ENCODE measurements at regions not wholly inside any gene's neighbourhood (a gene's known extent, or its start where the extent isn't known, plus 50 kb on each side); places are given as distances from the start of the nearest gene placed in this dataset.
A peak's percentile ranks its signal among the peaks of the same experiment; 100 is the strongest.

DNA sequence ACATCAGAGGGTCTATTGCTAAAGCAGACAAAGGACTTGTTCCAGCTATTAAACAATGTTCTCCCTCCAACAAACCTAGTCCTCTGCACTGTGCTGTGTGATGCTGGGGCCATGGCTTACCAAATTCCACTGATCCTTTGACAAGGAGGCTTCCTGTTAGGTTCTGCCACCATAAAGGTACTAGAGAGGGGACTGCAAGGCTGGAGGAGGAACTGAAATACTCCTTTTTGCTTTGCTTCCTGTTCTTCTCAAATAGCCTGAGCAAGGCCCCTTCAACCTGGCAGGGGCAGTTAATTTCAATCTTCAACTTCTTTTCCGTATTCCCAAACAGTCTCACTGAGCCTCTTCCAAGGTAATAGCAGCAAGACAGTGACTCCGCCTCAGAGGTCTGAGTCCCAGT is 286.4 kb upstream of the IRAK1BP1 start:
- Histone ChIP-seq H3K4me1 (ENCODE audit: insufficient read depth, low read length, poor library complexity, severe bottlenecking) (no peaks in the 10 kb centered on the region), H3K27me3 (replicated peaks; ENCODE audit: insufficient read depth, low read depth, low read length, poor library complexity) (no peaks in the 10 kb centered on the region), H3K4me3 (ENCODE audit: low read depth, low read length, poor library complexity, severe bottlenecking) (no peak overlapping the region), H3K36me3 (ENCODE audit: insufficient read depth, low read length, poor library complexity, severe bottlenecking) (no peaks in the 10 kb centered on the region), H3K9me3 (ENCODE audit: low read depth, low read length, poor library complexity, severe bottlenecking) (no peaks in the 10 kb centered on the region), H3K27ac (ENCODE audit: low read depth, low read length, poor library complexity, severe bottlenecking) (no peak overlapping the region)
- TF ChIP-seq EZH2 (IDR thresholded peaks at IDR 0.05; ENCODE audit: borderline replicate concordance, low read depth, low read length, poor library complexity, severe bottlenecking): no peak
- TF ChIP-seq, protein P1, sequence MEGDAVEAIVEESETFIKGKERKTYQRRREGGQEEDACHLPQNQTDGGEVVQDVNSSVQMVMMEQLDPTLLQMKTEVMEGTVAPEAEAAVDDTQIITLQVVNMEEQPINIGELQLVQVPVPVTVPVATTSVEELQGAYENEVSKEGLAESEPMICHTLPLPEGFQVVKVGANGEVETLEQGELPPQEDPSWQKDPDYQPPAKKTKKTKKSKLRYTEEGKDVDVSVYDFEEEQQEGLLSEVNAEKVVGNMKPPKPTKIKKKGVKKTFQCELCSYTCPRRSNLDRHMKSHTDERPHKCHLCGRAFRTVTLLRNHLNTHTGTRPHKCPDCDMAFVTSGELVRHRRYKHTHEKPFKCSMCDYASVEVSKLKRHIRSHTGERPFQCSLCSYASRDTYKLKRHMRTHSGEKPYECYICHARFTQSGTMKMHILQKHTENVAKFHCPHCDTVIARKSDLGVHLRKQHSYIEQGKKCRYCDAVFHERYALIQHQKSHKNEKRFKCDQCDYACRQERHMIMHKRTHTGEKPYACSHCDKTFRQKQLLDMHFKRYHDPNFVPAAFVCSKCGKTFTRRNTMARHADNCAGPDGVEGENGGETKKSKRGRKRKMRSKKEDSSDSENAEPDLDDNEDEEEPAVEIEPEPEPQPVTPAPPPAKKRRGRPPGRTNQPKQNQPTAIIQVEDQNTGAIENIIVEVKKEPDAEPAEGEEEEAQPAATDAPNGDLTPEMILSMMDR (conservative IDR thresholded peaks at IDR 0.05; ENCODE audit: low read depth, low read length): no peak
- DNase-seq (ENCODE audit: low spot score): no peak
- intact Hi-C loops (cut with micrococcal nuclease; ENCODE audit: unreplicated experiment): no loop called here
- CTCF ChIA-PET: no interaction called here
- POLR2A ChIA-PET (ENCODE audit: low non-redundant PET): no interaction called here
- BruUV-seq (replicated peaks): no TSS peak

DNA sequence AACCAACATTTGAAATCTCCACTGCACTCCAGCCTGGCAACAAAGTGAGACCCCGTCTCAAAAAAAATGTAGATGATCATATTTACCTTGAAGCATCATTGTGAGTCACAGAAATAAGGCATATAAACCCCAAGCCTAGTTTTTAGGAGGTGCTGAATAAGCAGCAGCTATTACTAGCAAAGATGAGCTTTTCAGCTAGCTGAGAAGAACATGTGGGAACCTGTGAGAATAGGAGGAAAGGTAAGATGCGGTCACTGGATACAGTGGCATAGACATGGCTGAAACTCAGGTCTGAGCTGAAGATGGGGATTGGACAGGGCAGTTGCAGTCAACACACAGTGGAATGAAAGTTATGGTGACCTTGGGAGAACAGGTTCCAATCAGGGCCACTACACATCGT is 284.3 kb upstream of the IRAK1BP1 start:
- POLR2A ChIA-PET (ENCODE audit: low non-redundant PET): no interaction called here
- H3K27me3 ChIP-seq (replicated peaks; ENCODE audit: insufficient read depth, low read depth, low read length, poor library complexity): no peaks in the 10 kb centered on the region
- CTCF ChIA-PET: no interaction called here
- no peaks in the 10 kb centered on the region for H3K36me3 ChIP-seq (ENCODE audit: insufficient read depth, low read length, poor library complexity, severe bottlenecking)
- no TSS peak for BruUV-seq (replicated peaks)
- intact Hi-C loops (cut with micrococcal nuclease; ENCODE audit: unreplicated experiment): no loop called here
- no peak overlapping the region for H3K27ac ChIP-seq (ENCODE audit: low read depth, low read length, poor library complexity, severe bottlenecking)
- H3K4me3 ChIP-seq (ENCODE audit: low read depth, low read length, poor library complexity, severe bottlenecking): no peak overlapping the region
- no peak for DNase-seq (ENCODE audit: low spot score)
- no peaks in the 10 kb centered on the region for H3K9me3 ChIP-seq (ENCODE audit: low read depth, low read length, poor library complexity, severe bottlenecking)
- H3K4me1 ChIP-seq (ENCODE audit: insufficient read depth, low read length, poor library complexity, severe bottlenecking): no peaks in the 10 kb centered on the region
- TF ChIP-seq EZH2 (IDR thresholded peaks at IDR 0.05; ENCODE audit: borderline replicate concordance, low read depth, low read length, poor library complexity, severe bottlenecking): no peak
- TF ChIP-seq, protein P1 (conservative IDR thresholded peaks at IDR 0.05; ENCODE audit: low read depth, low read length): no peak

DNA sequence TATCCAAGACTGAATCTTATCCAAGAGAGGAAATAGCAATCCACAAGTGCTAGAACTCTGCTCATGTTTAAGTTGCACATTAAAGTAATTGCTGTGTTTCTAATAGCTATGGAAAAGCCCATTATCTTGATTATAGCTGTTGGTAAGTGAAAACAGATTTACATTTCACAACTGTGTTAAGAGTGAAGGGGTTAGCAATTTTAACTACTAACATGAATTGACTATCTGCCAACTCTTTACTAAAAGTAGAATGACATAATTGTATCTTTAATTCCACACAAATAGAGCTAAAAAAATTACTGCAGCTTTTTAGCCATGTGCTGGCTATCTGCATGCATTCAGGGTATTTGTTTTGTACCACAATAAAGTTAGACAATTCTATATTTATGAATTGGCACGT is 277.9 kb upstream of the IRAK1BP1 start:
- Histone ChIP-seq H3K4me3 (ENCODE audit: low read depth, low read length, poor library complexity, severe bottlenecking) (no peak overlapping the region), H3K4me1 (ENCODE audit: insufficient read depth, low read length, poor library complexity, severe bottlenecking) (no peaks in the 10 kb centered on the region), H3K36me3 (ENCODE audit: insufficient read depth, low read length, poor library complexity, severe bottlenecking) (no peaks in the 10 kb centered on the region), H3K27ac (ENCODE audit: low read depth, low read length, poor library complexity, severe bottlenecking) (no peak overlapping the region), H3K9me3 (ENCODE audit: low read depth, low read length, poor library complexity, severe bottlenecking) (no peaks in the 10 kb centered on the region), H3K27me3 (replicated peaks; ENCODE audit: insufficient read depth, low read depth, low read length, poor library complexity) (no peaks in the 10 kb centered on the region)
- CTCF ChIA-PET: no interaction called here
- intact Hi-C loops (cut with micrococcal nuclease; ENCODE audit: unreplicated experiment): no loop called here
- TF ChIP-seq, protein P1 (conservative IDR thresholded peaks at IDR 0.05; ENCODE audit: low read depth, low read length): no peak
- POLR2A ChIA-PET (ENCODE audit: low non-redundant PET): no interaction called here
- no TSS peak for BruUV-seq (replicated peaks)
- DNase-seq (ENCODE audit: low spot score): peak; percentile 24
